B cell (primary cell): ENCODE measurements at regions not wholly inside any gene's neighbourhood (a gene's known extent, or its start where the extent isn't known, plus 50 kb on each side); places are given as distances from the start of the nearest gene placed in this dataset.

Experiments used
- CTCF ChIP-seq: fragments of 200-600 bp; IDR thresholded peaks from one replicate; pipeline ENCODE4 v1.8.0; 2022; ENCODE audit warnings: antibody characterized with exemption, mild to moderate bottlenecking
- EZH2 ChIP-seq: IDR thresholded peaks from 2 replicates; pipeline ENCODE4 v1.6.1; 2012; ENCODE audit warnings: borderline replicate concordance, low read depth, mild to moderate bottlenecking, moderate library complexity, low read length; ENCODE audit not compliant: insufficient read depth, poor library complexity, severe bottlenecking

GRCh38 chrX:10986616-10987015, 124.5 kb upstream of the HCCS start:
- no peak for TF ChIP-seq EZH2
- TF ChIP-seq CTCF, result no peak
